ENCODE measurements at regions not wholly inside any gene's neighbourhood (a gene's known extent, or its start where the extent isn't known, plus 50 kb on each side); places are given as distances from the start of the nearest gene placed in this dataset.

- intact Hi-C loops (cut with micrococcal nuclease) = no loop called here
- Histone ChIP-seq H3K27me3 (ENCODE audit: control insufficient read depth in 2 of 2, insufficient read depth in 2 of 2, low read length in 2 of 2) (no peaks in the 10 kb centered on the region), H3K36me3 (ENCODE audit: control insufficient read depth, insufficient read depth, low read length) (no peaks in the 10 kb centered on the region), H3K9me1 (ENCODE audit: control insufficient read depth, insufficient read depth, low read length) (no peaks in the 10 kb centered on the region), H3K27ac (ENCODE audit: extremely low read depth, low read depth, low read length) (no peak overlapping the region), H3K4me2 (ENCODE audit: insufficient read depth, low read length) (no peak overlapping the region), H4K20me1 (replicated peaks; ENCODE audit: control insufficient read depth, insufficient read depth, low read length) (no peaks in the 10 kb centered on the region), H3K79me2 (ENCODE audit: control insufficient read depth, insufficient read depth, low read length) (no peaks in the 10 kb centered on the region), H3K4me1 (replicated peaks in 1 of 2; ENCODE audit: control insufficient read depth in 2 of 2, insufficient read depth in 2 of 2, low read length in 2 of 2) (no peaks in the 10 kb centered on the region), H3K9ac (ENCODE audit: insufficient read depth in 1 of 2, low read depth in 2 of 2, low read length in 2 of 2) (no peak overlapping the region), H3K9me3 (replicated peaks; ENCODE audit: control insufficient read depth, insufficient read depth, low read depth, low read length) (no peaks in the 10 kb centered on the region), H3K4me3 (no peak overlapping the region), H2AFZ (ENCODE audit: low read depth, low read length) (no peak overlapping the region)
- ChIA-PET POLR2A (no interaction called here), CTCF (ENCODE audit: low intra/inter-chr PET ratio) (no interaction called here)
- ATAC-seq = no peak
- no peak for TF ChIP-seq CCAR2 (IDR thresholded peaks at IDR 0.05; ENCODE audit: low read depth, low read length)
- no peak; a peak in 1 of 4 replicates for TF ChIP-seq RAD21 (CRISPR knock-in tag; conservative IDR thresholded peaks at IDR 0.05 in 1 of 2, IDR thresholded peaks at IDR 0.05 in 1 of 2)
- TF ChIP-seq ARID4B (CRISPR knock-in tag; IDR thresholded peaks at IDR 0.05) = no peak
- no peak for TF ChIP-seq GABPA (tag; conservative IDR thresholded peaks at IDR 0.05; ENCODE audit: low read depth)
- TF ChIP-seq MYNN (IDR thresholded peaks at IDR 0.05) = no peak
- no peak for TF ChIP-seq MYNN (CRISPR knock-in tag; IDR thresholded peaks at IDR 0.05)
- TF ChIP-seq PHB (CRISPR knock-in tag; IDR thresholded peaks at IDR 0.05) = no peak
- TF ChIP-seq ZNF124 (CRISPR knock-in tag; IDR thresholded peaks at IDR 0.05) = no peak
- TF ChIP-seq ZNF280B (CRISPR knock-in tag; IDR thresholded peaks at IDR 0.05) = no peak
- no peak for TF ChIP-seq NFRKB (IDR thresholded peaks at IDR 0.05; ENCODE audit: low read depth)
- TF ChIP-seq CREB1 (IDR thresholded peaks at IDR 0.05) = no peak
- TF ChIP-seq CREB1 (CRISPR knock-in tag; IDR thresholded peaks at IDR 0.05) = no peak
- no peak for TF ChIP-seq GTF2E2 (tag; IDR thresholded peaks at IDR 0.05)
- TF ChIP-seq XRCC5 (IDR thresholded peaks at IDR 0.05; ENCODE audit: low read depth, low read length) = no peak
- no peak for TF ChIP-seq NUFIP1 (IDR thresholded peaks at IDR 0.05; ENCODE audit: partially characterized antibody)
- no peak for TF ChIP-seq NR2C2 (CRISPR knock-in tag; IDR thresholded peaks at IDR 0.05)
- TF ChIP-seq NR2C2 (tag; IDR thresholded peaks at IDR 0.05) = no peak
- no peak for DNase-seq (ENCODE audit: extremely low read depth in 1 of 4, low spot score in 3 of 4)
- no TSS peak for BruUV-seq (replicated peaks)
- no peak for FAIRE-seq
- WGBS (ENCODE audit: insufficient coverage, low coverage, missing lambda C conversion rate) = 5% methylated on average over 2 of the region's 2 CpGs
- in situ Hi-C loops (cut with MboI) = no loop called here
Observed at GRCh38 chr5:23631302-23632045, 124.1 kb downstream of the PRDM9 start.
